HS-5 (cell line): ENCODE measurements at regions not wholly inside any gene's neighbourhood (a gene's known extent, or its start where the extent isn't known, plus 50 kb on each side); places are given as distances from the start of the nearest gene placed in this dataset.

Experiments
- DNase-seq: peaks from one replicate; pipeline ENCODE4 v3.0.0-alpha.2; 2012; ENCODE audit warnings: low read depth

- DNase-seq, result no peak
Observed at GRCh38 chr18:41540237-41540871, 414.7 kb upstream of the PIK3C3 start.

DNA sequence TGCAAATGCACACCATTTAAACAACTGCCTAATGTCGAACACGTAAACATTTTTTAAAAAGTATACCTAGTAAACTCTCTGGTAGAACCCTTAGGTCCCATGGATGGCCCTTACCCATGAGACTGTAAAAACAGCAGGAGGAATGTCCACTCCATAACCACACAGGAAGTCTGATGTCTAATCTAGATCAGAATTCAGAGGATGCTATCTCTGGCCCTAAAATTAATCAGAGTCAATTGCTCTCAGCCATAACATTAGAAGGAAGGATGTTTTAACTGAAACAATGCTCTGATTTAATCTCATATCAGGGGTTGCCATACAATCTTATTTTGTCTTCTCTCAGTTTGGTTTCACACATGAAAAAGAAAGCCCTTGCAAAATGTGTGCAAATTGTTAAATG is 416.3 kb upstream of the PIK3C3 start:
- DNase-seq, result no peak

DNA sequence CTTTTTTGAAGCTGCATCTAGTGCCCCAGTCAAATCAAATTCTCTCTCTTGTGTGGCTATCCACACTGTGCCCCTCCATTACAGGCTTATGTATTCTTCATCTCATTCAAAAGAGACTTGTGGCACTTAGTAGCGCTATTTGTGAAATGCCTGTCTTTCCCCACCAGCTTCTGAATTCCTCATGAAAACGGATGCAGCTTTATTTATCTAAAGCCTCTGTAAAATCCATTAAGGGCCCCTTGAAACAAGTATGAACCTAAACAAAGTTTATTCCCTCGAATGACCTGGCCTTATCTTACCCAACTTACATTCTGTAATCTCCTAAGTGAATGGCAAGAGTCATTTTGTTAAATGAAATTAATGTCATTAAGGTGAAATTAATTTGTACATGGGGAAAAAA is 417.4 kb upstream of the PIK3C3 start:
- DNase-seq, result no peak

DNA sequence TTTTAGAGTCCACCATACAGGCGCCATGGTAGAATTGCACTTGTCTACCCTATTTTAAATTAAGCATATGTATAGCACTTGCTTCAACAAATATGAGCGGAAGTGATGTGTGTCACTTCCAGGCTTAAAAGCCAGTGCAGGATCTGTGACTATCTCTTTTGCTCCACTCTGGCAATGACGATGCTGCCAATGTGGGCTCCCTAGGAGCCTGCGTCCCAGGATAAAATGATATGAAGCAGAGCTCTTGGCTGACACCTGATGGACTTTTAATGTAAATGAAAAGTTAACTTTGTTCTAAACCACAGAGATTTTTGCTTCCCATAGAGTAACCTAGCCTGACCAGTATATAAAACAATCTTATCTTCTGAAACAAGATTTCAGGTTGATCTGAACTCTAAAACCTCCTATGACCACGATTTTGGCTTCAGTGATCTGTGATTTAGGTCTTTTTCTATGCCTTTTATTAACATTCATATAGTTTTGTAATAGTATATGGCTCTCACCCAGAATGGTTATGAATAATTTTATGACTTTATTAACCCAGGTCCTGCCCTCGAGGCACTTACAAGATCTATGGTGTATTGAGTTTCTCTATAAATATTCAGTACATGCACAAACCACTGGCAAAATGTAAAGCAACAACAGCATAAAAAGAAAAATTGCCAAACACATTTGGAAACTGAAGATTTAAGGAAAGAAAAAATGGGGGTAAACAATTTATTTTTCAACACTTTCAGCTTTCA is 422.5 kb upstream of the PIK3C3 start:
- DNase-seq, result no peak

DNA sequence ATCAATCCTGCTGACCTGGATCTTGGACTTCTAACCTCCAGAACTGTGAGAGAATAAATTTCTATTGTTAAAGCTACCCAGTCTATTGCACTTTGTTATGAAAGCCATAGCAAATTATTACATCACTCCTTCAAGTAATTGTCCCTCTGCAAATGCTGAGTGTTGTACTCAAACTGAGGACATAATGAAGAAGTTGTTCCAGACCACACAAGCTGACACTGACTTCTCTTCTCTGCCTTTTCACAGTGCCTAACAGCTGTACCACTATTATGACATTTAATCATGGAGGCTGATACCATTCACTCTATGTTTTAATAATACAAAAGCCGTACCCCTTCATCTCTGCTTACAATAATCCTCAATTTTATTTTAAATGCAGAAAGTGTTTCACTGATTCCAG is 424.1 kb upstream of the PIK3C3 start:
- no peak for DNase-seq

DNA sequence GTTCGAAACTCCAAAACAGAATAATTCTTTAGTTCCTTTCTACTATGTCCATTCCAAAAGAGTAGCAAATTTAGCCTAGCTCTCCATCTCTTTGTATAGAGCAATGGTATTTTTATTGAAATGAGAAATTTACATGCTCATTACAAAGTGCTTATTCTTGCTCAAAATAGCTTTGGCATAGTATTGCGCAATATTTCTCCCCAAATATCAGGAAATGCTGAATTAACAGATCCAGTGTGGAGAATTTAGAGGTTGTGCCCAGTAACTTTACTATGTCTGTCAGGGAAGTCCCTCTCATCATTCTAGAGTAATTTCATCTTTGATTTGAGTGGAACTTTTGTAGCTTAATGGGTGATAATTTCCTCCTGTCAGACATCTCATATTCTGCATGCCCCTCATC is 425.9 kb upstream of the PIK3C3 start:
- DNase-seq, result no peak

DNA sequence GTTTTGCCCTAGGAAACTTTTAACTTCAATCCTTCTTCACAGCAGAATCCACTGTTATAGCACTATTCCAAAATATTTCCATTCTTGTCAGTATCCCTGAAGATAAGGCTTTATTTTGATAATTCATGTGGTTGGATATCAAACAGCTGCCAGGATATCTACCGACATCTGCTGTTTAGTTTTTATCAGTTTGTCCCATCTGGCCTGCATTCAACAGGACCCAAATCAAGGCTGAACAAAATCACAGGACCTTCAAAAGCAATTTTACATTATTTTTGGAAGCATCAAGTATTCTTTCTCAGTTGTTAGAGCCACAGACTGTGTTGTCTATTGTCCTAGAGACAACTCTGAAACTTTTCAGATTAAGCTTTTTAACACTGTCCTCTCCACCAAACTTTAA is 429.0 kb upstream of the PIK3C3 start:
- no peak for DNase-seq

DNA sequence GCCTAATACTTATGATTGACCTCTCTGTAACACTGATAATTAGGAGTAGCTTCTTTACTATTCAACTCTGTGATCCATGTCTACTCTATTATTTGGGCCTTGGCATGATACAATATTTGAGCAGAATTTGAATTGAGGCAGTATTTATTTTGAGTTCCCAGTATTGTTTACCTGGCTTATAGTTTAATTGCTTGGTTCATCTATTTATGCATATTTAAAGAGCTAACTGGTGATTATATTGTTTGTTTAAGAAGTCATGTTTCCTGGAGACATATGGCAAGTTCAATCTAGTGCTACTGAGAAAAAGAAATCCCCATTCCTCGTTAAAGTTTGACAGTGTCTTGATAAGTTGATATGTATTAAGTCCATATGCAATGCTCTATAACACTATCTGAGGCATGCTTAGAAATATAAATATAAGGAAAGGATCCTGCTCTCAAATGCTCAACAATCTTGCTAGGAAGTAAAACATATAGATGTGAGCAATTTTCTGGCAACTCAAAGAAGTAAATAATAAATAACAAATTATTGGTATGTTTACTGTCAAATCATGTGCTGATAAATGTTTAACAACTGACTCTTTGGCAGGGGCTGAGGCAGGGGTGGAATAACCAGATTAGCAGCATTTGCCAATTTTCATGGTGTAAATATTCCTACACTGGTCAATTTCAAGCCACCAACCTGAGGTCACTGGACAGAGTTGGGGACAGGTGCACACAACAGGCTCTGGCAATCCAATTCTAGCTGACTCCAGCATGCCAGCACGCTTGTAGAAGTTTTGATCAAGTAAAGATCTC is 430.2 kb upstream of the PIK3C3 start:
- no peak for DNase-seq

DNA sequence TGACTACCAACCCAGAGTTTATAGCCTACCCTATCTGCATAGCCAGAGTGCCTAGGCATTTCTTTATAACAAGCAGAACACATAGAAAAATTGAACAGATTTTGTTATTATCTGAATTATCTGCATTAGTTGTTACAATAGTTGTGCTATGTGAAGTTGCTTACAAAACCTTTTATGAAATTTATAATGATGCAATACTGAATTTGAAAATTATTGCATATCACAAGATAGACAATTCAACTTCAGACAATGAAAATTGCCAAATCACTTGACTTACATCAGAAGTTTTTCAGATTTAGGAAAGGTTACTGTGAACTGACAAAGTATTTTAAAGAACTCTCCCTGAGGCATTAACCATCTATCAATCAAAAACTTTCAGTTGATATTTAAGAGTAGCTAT is 437.9 kb upstream of the PIK3C3 start:
- no peak for DNase-seq

DNA sequence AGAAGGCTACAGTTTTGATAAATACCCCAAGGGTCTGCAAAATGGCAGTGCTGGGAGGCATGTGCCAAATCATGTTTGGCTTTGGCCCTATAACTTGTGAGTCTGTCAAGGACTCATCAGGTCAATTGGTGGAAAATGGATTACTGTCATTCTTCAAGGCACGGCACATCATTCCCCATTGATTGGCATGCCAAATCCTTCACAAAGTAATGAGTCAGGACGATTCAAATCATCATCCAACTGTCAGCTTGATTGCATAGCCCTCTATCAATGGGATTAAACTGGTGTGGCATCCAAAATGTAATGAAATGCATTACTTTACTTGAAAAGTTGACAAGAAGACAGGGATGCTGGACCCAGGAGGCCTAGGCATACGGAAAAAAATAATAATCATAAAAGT is 441.6 kb upstream of the PIK3C3 start:
- no peak for DNase-seq

GRCh38 chr18:41504316-41504715 is 450.7 kb upstream of the PIK3C3 start:
- no peak for DNase-seq

GRCh38 chr18:41501848-41502247 is 453.2 kb upstream of the PIK3C3 start:
- no peak for DNase-seq

- DNase-seq, result no peak
Observed at GRCh38 chr18:41499345-41499744, 455.7 kb upstream of the PIK3C3 start.

- DNase-seq, result no peak
Observed at GRCh38 chr18:41490861-41491260, 464.2 kb upstream of the PIK3C3 start.

DNA sequence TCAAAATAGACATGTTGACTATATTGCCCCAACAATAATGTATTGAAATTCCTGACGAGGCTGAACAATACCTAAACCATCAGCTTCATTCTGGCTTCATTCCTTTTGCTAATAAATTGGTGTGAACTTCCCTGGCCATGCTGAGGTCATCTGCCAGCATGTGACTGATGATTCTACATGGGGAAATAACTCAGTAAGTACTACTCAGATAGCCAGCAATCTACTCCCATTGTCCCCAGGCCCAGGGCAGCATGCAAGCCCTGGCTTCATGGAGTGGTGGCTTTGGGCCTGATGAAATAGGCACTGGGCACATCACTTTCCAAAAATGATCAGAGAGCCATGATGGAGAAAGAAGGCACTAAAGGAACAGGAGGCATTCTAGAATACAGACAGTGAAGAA is 468.5 kb upstream of the PIK3C3 start:
- DNase-seq, result no peak

- no peak for DNase-seq
Observed at GRCh38 chr18:41484069-41484468, 471.0 kb upstream of the PIK3C3 start.

DNA sequence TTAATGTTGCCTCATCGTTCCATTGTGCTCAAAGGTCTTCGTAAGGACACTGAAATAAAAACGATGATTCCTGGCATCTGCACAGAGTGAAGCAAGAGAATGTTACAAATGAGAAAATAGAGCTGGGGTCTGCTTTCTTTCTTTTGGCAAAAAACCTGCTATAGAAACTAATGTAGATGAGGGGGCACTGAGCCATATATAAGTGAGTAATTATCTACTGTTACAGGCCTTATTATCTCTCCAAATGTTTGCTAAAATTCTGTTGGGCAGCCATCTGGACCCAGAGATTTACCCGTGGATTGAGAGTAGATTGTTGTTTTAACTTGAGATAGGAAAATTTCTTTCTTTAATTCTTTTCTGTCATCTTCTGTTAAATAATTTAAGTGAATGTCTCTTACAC is 472.5 kb upstream of the PIK3C3 start:
- DNase-seq, result no peak

GRCh38 chr18:41466436-41467160 is 488.4 kb upstream of the PIK3C3 start:
- DNase-seq, result peak; percentile 37

DNA sequence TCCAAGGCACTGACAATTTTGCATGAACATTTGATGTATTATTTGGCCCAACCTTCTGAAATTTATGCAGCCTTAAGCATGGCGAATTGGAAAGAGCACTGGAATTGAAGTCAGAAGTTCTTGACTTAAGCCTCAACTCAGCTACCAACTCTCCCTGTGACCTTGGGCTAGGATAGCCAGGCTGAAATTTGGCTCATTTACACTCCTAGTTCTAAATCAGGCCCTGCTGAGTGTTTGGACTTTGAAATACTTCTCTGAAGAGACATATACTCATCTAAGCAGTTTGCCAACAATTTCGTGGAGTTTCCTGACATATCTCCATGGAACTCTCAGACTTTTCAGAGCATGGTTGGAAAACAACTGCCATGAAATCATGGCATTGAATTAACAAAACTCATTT is 489.6 kb upstream of the PIK3C3 start:
- no peak for DNase-seq

DNA sequence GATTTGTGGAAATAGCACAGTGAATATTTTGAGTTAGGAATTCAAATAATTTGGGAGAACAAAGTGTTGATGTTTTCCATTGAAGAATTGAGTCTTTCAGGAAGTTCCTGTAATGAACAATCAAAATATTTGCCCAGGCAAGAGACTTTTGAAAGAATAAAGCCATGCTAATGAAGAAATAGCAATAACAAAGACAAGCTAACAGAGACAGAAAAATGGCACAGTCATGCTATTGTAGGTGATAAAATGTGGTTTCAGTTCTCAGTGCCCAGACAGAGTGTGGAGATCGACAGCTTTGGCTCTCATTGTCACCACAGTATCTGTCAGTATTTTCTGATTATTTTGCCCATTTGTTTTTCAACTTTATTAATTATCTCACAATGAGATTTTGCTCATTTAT is 490.8 kb upstream of the PIK3C3 start:
- no peak for DNase-seq

DNA sequence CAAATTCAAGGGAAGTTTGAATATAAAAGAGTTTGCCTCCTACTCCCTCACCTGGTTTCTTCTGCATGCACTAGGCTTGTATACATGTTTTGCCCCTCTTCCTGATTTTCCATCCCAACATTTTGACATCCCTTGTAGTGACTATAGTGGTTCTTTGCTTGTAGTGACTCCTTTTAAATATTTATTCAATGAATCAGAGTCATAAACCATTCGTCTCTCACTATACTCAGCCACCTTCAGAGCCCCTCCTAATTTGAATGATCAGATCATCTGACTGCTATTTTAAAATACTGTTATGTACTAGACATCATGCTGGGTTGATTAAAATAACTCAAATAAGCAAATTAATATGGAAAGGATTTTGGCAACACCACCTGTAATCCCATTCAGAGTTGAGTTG is 492.1 kb upstream of the PIK3C3 start:
- no peak for DNase-seq

DNA sequence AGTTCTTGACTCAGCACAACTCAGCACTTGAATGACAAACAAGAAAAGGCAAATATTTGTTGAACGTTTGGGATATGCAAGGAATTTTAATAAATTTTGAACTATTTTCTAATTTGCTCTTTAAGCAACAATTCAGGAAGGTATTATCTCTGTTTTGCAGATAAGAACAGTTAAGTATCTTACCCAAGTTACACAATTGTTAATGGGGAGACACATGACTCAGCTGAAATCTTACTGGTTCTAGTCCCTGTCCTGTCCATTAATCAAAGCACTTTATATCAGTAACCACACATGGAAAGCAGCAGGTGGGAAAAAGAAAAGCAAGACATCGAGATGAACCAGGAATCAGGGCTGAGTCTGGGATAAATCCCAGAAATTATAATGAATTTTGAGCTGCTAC is 493.9 kb upstream of the PIK3C3 start:
- DNase-seq, result no peak

DNA sequence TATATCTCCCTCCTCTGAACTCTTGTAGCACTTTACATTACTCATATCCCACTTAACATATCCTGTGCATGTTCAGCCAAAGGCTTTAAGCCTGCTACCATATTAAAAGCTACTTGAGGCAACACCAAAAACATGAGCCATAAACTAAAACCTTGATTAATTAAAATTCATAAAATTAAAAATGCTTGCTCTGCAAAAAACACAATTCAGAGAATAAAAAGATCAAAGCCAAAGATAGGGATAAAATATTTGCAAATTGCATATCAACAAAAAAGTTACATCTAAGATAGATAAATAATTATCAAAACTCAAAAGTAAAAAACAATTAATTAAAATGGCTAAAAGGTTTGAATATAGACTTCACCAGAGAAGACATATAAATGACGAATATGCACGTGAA is 495.4 kb upstream of the PIK3C3 start:
- no peak for DNase-seq
